ENCODE measurements at regions not wholly inside any gene's neighbourhood (a gene's known extent, or its start where the extent isn't known, plus 50 kb on each side); places are given as distances from the start of the nearest gene placed in this dataset.

DNA sequence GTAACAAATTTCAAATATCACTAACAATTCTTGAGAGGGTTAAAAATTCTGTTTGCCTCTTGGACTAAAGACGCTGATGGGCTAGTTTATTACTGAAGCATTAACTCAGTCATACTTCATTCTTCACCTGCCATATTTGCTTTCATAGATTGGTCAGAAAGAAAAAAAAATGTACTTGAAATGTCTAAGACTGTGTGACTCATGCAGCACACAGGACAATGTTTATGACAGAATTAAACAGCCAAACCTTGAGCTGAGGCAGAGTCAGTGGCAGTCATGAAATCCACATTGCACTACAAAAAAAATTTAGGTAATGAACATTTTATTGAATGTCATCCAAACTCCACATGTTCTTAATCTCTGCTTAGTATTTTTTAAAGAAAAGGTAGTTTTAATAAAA lies 135.6 kb downstream of the PRR20E start:
- Histone ChIP-seq H3K4me3 (ENCODE audit: low read length) (no peak overlapping the region), H3K4me1 (ENCODE audit: insufficient read depth, low read length) (no peaks in the 10 kb centered on the region), H4K20me1 (ENCODE audit: low read length) (no peaks in the 10 kb centered on the region), H3K4me2 (ENCODE audit: low read length) (no peak overlapping the region), H3K9ac (ENCODE audit: low read length) (no peak overlapping the region), H3K36me3 (ENCODE audit: low read depth, low read length) (no peaks in the 10 kb centered on the region), H3K27ac (ENCODE audit: low read length) (no peak overlapping the region), H3F3A (ENCODE audit: low read length, unreplicated experiment) (no peaks in the 10 kb centered on the region), H3K79me2 (ENCODE audit: low read length) (no peaks in the 10 kb centered on the region), H2AFZ (ENCODE audit: low read length) (no peak overlapping the region), H3K27me3 (ENCODE audit: low read length) (no peaks in the 10 kb centered on the region), H3K9me2 (replicated peaks; ENCODE audit: low read length) (no peaks in the 10 kb centered on the region), H3K9me3 (ENCODE audit: low read length) (no peaks in the 10 kb centered on the region)
- TF ChIP-seq EZH2 (IDR thresholded peaks at IDR 0.05; ENCODE audit: low read length, unreplicated experiment), result no peak
- TF ChIP-seq EZH2phosphoT487 (IDR thresholded peaks at IDR 0.05; ENCODE audit: borderline replicate concordance, low read length), result no peak
- TF ChIP-seq, protein P1, sequence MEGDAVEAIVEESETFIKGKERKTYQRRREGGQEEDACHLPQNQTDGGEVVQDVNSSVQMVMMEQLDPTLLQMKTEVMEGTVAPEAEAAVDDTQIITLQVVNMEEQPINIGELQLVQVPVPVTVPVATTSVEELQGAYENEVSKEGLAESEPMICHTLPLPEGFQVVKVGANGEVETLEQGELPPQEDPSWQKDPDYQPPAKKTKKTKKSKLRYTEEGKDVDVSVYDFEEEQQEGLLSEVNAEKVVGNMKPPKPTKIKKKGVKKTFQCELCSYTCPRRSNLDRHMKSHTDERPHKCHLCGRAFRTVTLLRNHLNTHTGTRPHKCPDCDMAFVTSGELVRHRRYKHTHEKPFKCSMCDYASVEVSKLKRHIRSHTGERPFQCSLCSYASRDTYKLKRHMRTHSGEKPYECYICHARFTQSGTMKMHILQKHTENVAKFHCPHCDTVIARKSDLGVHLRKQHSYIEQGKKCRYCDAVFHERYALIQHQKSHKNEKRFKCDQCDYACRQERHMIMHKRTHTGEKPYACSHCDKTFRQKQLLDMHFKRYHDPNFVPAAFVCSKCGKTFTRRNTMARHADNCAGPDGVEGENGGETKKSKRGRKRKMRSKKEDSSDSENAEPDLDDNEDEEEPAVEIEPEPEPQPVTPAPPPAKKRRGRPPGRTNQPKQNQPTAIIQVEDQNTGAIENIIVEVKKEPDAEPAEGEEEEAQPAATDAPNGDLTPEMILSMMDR (conservative IDR thresholded peaks at IDR 0.05; ENCODE audit: low read depth, low read length), result no peak
- CTCF ChIA-PET, result no interaction called here
- peak; percentile 48 for ATAC-seq
- intact Hi-C loops (cut with micrococcal nuclease), result no loop called here
- peak; percentile 4 for DNase-seq
- POLR2A ChIA-PET (ENCODE audit: unreplicated experiment), result no interaction called here
- no TSS peak for BruUV-seq (replicated peaks)

DNA sequence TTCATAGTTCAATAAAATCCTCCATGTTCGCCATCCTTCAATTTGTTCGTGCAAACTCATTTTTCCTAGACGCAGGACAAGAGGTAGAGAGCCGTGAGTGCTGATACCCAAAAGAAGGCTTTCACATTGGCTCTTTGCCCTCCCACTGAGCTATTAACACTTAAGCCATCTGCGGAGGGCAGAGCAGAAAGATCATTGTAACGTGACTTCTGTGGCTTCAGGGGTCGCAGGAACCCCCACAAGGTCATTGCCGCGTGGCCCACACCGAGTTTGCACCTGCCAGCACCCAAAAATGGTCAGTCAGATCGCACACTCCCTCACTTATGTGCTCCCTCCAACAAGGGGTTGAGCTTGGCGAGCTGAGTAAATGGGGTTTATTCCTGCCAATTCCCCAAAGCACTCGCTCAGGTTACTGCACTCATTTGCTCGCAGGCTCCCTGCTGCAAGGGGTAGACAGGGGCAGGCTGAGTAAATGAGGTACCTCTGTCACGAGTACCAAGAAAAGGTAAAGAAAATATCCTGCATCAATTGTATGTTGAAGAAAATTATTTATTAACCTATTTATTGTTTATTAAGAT lies 144.1 kb downstream of the PRR20E start:
- intact Hi-C loops (cut with micrococcal nuclease), result no loop called here
- no TSS peak for BruUV-seq (replicated peaks)

DNA sequence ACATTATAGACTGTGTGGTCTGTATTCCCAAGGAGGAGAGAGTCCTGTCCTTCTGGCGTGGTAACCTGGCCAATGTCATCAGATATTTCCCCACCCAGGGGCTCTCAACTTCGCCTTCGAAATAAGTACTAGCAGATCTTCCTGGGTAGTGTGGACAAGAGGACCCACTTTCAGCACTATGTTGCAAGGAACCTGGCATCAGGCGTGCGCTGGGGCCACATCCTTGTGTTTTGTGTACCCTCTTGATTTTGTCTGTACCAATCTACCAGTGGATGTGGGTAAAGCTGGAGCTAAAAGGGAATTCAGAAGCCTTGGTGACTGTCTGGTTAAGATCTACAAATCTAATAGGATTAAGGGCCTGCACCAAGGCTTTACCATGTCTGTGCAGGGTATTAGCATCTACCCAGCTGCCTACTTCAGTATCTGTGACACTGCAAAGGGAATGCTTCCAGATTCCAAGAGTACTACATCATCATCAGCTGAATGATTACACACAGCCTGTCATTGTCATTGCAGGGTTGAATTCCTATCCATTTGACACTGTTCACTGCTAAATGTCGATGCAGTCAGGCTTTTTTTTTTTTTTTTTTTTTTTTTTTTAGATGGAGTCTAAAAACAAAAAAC lies 148.0 kb downstream of the PRR20E start:
- DNase-seq (peak; percentile 3), ATAC-seq (no peak)
- H3K9me2 ChIP-seq (replicated peaks; ENCODE audit: low read length), result no peaks in the 10 kb centered on the region
- POLR2A ChIA-PET (ENCODE audit: unreplicated experiment), result no interaction called here
- no peaks in the 10 kb centered on the region for H3K4me1 ChIP-seq (ENCODE audit: insufficient read depth, low read length)
- H3K27me3 ChIP-seq (ENCODE audit: low read length), result no peaks in the 10 kb centered on the region
- H3K27ac ChIP-seq (ENCODE audit: low read length), result no peak overlapping the region
- BruUV-seq (replicated peaks), result no TSS peak
- no peak overlapping the region for H3K4me2 ChIP-seq (ENCODE audit: low read length)
- H2AFZ ChIP-seq (ENCODE audit: low read length), result no peak overlapping the region
- no peaks in the 10 kb centered on the region for H3K79me2 ChIP-seq (ENCODE audit: low read length)
- TF ChIP-seq, protein P1 (conservative IDR thresholded peaks at IDR 0.05; ENCODE audit: low read depth, low read length), result no peak
- TF ChIP-seq EZH2 (IDR thresholded peaks at IDR 0.05; ENCODE audit: low read length, unreplicated experiment), result no peak
- TF ChIP-seq EZH2phosphoT487 (IDR thresholded peaks at IDR 0.05; ENCODE audit: borderline replicate concordance, low read length), result no peak
- no peaks in the 10 kb centered on the region for H4K20me1 ChIP-seq (ENCODE audit: low read length)
- no peaks in the 10 kb centered on the region for H3K9me3 ChIP-seq (ENCODE audit: low read length)
- H3K4me3 ChIP-seq (ENCODE audit: low read length), result no peak overlapping the region
- no peak overlapping the region for H3K9ac ChIP-seq (ENCODE audit: low read length)
- H3F3A ChIP-seq (ENCODE audit: low read length, unreplicated experiment), result no peaks in the 10 kb centered on the region
- H3K36me3 ChIP-seq (ENCODE audit: low read depth, low read length), result no peaks in the 10 kb centered on the region
- CTCF ChIA-PET, result no interaction called here
- intact Hi-C loops (cut with micrococcal nuclease), result no loop called here

More for the DNA sequence above, 144.1 kb downstream of the PRR20E start:
- Histone ChIP-seq H3K4me2 (ENCODE audit: low read length) (no peak overlapping the region), H3K79me2 (ENCODE audit: low read length) (no peaks in the 10 kb centered on the region), H3F3A (ENCODE audit: low read length, unreplicated experiment) (no peaks in the 10 kb centered on the region), H3K9me2 (replicated peaks; ENCODE audit: low read length) (no peaks in the 10 kb centered on the region), H2AFZ (ENCODE audit: low read length) (no peak overlapping the region), H3K9ac (ENCODE audit: low read length) (no peak overlapping the region), H3K4me3 (ENCODE audit: low read length) (no peak overlapping the region), H4K20me1 (ENCODE audit: low read length) (no peaks in the 10 kb centered on the region), H3K9me3 (ENCODE audit: low read length) (no peaks in the 10 kb centered on the region), H3K4me1 (ENCODE audit: insufficient read depth, low read length) (no peaks in the 10 kb centered on the region), H3K36me3 (ENCODE audit: low read depth, low read length) (no peaks in the 10 kb centered on the region), H3K27ac (ENCODE audit: low read length) (no peak overlapping the region), H3K27me3 (ENCODE audit: low read length) (no peaks in the 10 kb centered on the region)
- ATAC-seq (no peak), DNase-seq (no peak)
- TF ChIP-seq EZH2 (IDR thresholded peaks at IDR 0.05; ENCODE audit: low read length, unreplicated experiment) (no peak), EZH2phosphoT487 (IDR thresholded peaks at IDR 0.05; ENCODE audit: borderline replicate concordance, low read length) (no peak)
- TF ChIP-seq, protein P1 (conservative IDR thresholded peaks at IDR 0.05; ENCODE audit: low read depth, low read length), result no peak
- POLR2A ChIA-PET (ENCODE audit: unreplicated experiment), result no interaction called here
- CTCF ChIA-PET, result no interaction called here
